Hepatocyte (in vitro differentiated cells): ENCODE measurements at regions not wholly inside any gene's neighbourhood (a gene's known extent, or its start where the extent isn't known, plus 50 kb on each side); places are given as distances from the start of the nearest gene placed in this dataset.
A peak's percentile ranks its signal among the peaks of the same experiment; 100 is the strongest.

Experiments used
- DNase-seq: peaks from one replicate; pipeline ENCODE4 v3.0.0-alpha.2; 2016; ENCODE audit warnings: low spot score
- H2AFZ ChIP-seq: fragments of 200-600 bp; sonication (generic); 2 replicates; pipeline ENCODE4 v1.6.0; 2016; ENCODE audit warnings: antibody characterized with exemption, mild to moderate bottlenecking
- H3K27ac ChIP-seq: fragments of 200-600 bp; sonication (generic); 2 replicates; pipeline ENCODE4 v1.5.1; 2016; ENCODE audit warnings: mild to moderate bottlenecking
- H3K27me3 ChIP-seq: fragments of 200-600 bp; sonication (generic); 2 replicates; pipeline ENCODE4 v1.6.1; 2016
- H3K36me3 ChIP-seq: fragments of 200-600 bp; sonication (generic); replicated peaks from 2 replicates; pipeline ENCODE4 v1.5.1; 2016; ENCODE audit warnings: low read depth; ENCODE audit not compliant: insufficient read depth
- H3K4me1 ChIP-seq: fragments of 200-600 bp; sonication (generic); 2 replicates; pipeline ENCODE4 v1.5.1; 2016; ENCODE audit warnings: mild to moderate bottlenecking, moderate library complexity; ENCODE audit not compliant: insufficient read depth
- H3K4me2 ChIP-seq: fragments of 200-600 bp; sonication (generic); 2 replicates; pipeline ENCODE4 v1.6.0; 2016
- H3K4me3 ChIP-seq: fragments of 200-600 bp; sonication (generic); 2 replicates; pipeline ENCODE4 v1.5.1; 2016; ENCODE audit warnings: mild to moderate bottlenecking
- H3K79me2 ChIP-seq: fragments of 200-600 bp; sonication (generic); 2 replicates; pipeline ENCODE4 v1.6.0; 2017; ENCODE audit warnings: mild to moderate bottlenecking
- H3K9me2 ChIP-seq: fragments of 200-600 bp; sonication (generic); replicated peaks from 2 replicates; pipeline ENCODE4 v1.6.0; 2017; ENCODE audit warnings: mild to moderate bottlenecking; ENCODE audit not compliant: insufficient read depth
- H3K9me3 ChIP-seq: fragments of 200-600 bp; sonication (generic); 2 replicates; pipeline ENCODE4 v1.5.1; 2016; ENCODE audit warnings: low read depth, mild to moderate bottlenecking
- H4K20me1 ChIP-seq: fragments of 200-600 bp; sonication (generic); 2 replicates; pipeline ENCODE4 v1.6.0; 2016; ENCODE audit warnings: mild to moderate bottlenecking; ENCODE audit not compliant: insufficient read depth, poor library complexity, severe bottlenecking
- CTCF ChIP-seq: fragments of 200-600 bp; sonication (generic); IDR thresholded peaks from 2 replicates; pipeline ENCODE4 v1.5.1; 2016; ENCODE audit warnings: antibody characterized with exemption, mild to moderate bottlenecking; ENCODE audit not compliant: poor library complexity
- EZH2 ChIP-seq: fragments of 200-600 bp; sonication (generic); IDR thresholded peaks from 2 replicates; pipeline ENCODE4 v1.6.1; 2016; ENCODE audit warnings: antibody characterized with exemption, mild to moderate bottlenecking, borderline replicate concordance
- EZH2phosphoT487 ChIP-seq: fragments of 200-600 bp; sonication (generic); IDR thresholded peaks from one replicate; pipeline ENCODE4 v1.6.1; 2018; ENCODE audit warnings: antibody characterized with exemption, mild to moderate bottlenecking, low read depth, moderate library complexity; ENCODE audit not compliant: unreplicated experiment, severe bottlenecking
- WGBS: methylation state at CpG from one replicate; pipeline ENCODE4 v1.1.6; 2016; ENCODE audit warnings: low lambda C conversion rate; ENCODE audit errors: missing lambda C conversion rate; 5-methylcytosine and 5-hydroxymethylcytosine counted together

GRCh38 chr1:234752927-234753326 lies 142.9 kb upstream of the IRF2BP2 start:
- no peak for DNase-seq
- H3K27me3 ChIP-seq = no peaks in the 10 kb centered on the region
- H3K9me3 ChIP-seq = no peaks in the 10 kb centered on the region
- TF ChIP-seq EZH2phosphoT487 (no peak), CTCF (no peak)
- H3K36me3 ChIP-seq = no peaks in the 10 kb centered on the region
- H3K4me1 ChIP-seq = peaks cover 9% of the 10 kb centered on the region
- H3K27ac ChIP-seq = no peak overlapping the region
- no peaks in the 10 kb centered on the region for H3K79me2 ChIP-seq
- no peak overlapping the region for H3K4me3 ChIP-seq
- WGBS = 98% methylated on average over 8 of the region's 8 CpGs
- H2AFZ ChIP-seq = no peak overlapping the region
- no peaks in the 10 kb centered on the region for H4K20me1 ChIP-seq
- H3K9me2 ChIP-seq = no peaks in the 10 kb centered on the region
- no peak overlapping the region for H3K4me2 ChIP-seq

- H3K9me3 ChIP-seq = no peaks in the 10 kb centered on the region
- H3K27me3 ChIP-seq = no peaks in the 10 kb centered on the region
- no peak overlapping the region for H2AFZ ChIP-seq
- no peaks in the 10 kb centered on the region for H3K9me2 ChIP-seq
- WGBS = 94% methylated on average over 7 of the region's 7 CpGs
- peak overlapping the region; percentile 1 for H3K4me2 ChIP-seq
- H4K20me1 ChIP-seq = no peaks in the 10 kb centered on the region
- H3K79me2 ChIP-seq = no peaks in the 10 kb centered on the region
- peak overlapping the region; percentile 85 for H3K27ac ChIP-seq
- TF ChIP-seq CTCF (no peak), EZH2 (no peak), EZH2phosphoT487 (no peak)
- no peaks in the 10 kb centered on the region for H3K36me3 ChIP-seq
- peaks cover 12% of the 10 kb centered on the region for H3K4me1 ChIP-seq
- DNase-seq = no peak
- H3K4me3 ChIP-seq = no peak overlapping the region
Observed at GRCh38 chr1:234751678-234752077, 141.7 kb upstream of the IRF2BP2 start.

GRCh38 chr1:234750922-234751627 lies 141.1 kb upstream of the IRF2BP2 start:
- no peak overlapping the region for H2AFZ ChIP-seq
- no peaks in the 10 kb centered on the region for H4K20me1 ChIP-seq
- no peaks in the 10 kb centered on the region for H3K79me2 ChIP-seq
- peak; percentile 58 for DNase-seq
- no peaks in the 10 kb centered on the region for H3K27me3 ChIP-seq
- no peaks in the 10 kb centered on the region for H3K36me3 ChIP-seq
- TF ChIP-seq EZH2phosphoT487 (no peak), CTCF (no peak), EZH2 (no peak)
- H3K4me3 ChIP-seq = no peak overlapping the region
- H3K27ac ChIP-seq = peak overlapping the region; percentile 85
- H3K9me2 ChIP-seq = no peaks in the 10 kb centered on the region
- H3K9me3 ChIP-seq = no peaks in the 10 kb centered on the region
- WGBS = 59% methylated on average over 4 of the region's 4 CpGs
- H3K4me2 ChIP-seq = peak overlapping the region; percentile 1
- peaks cover 18% of the 10 kb centered on the region for H3K4me1 ChIP-seq
